Endodermal cell (in vitro differentiated cells): ENCODE measurements at regions not wholly inside any gene's neighbourhood (a gene's known extent, or its start where the extent isn't known, plus 50 kb on each side); places are given as distances from the start of the nearest gene placed in this dataset.

Experiments
- DNase-seq: peaks from one replicate; pipeline ENCODE4 v3.0.0-alpha.2; 2017
- H3K27ac ChIP-seq: 2 replicates; pipeline ENCODE4 v1.5.1; 2013; ENCODE audit warnings: mild to moderate bottlenecking, low read depth, low read length, moderate library complexity
- H3K27me3 ChIP-seq: 2 replicates; pipeline ENCODE4 v1.6.1; 2013; ENCODE audit warnings: mild to moderate bottlenecking, low read length, moderate library complexity; ENCODE audit not compliant: insufficient read depth, control insufficient read depth, poor library complexity, severe bottlenecking
- H3K36me3 ChIP-seq: 2 replicates; pipeline ENCODE4 v1.7.0; 2013; ENCODE audit warnings: mild to moderate bottlenecking, low read length, moderate library complexity; ENCODE audit not compliant: control insufficient read depth, insufficient read depth
- H3K4me1 ChIP-seq: one replicate; pipeline ENCODE4 v1.7.0; 2013; ENCODE audit warnings: low read length; ENCODE audit not compliant: control insufficient read depth, insufficient read depth
- H3K4me3 ChIP-seq: 2 replicates; pipeline ENCODE4 v1.5.1; 2013; ENCODE audit warnings: mild to moderate bottlenecking, low read length, moderate library complexity
- H3K9ac ChIP-seq: 2 replicates; pipeline ENCODE4 v1.6.1; 2013; ENCODE audit warnings: mild to moderate bottlenecking, low read length, moderate library complexity; ENCODE audit not compliant: poor library complexity, severe bottlenecking; ENCODE audit errors: extremely low read depth
- H3K9me3 ChIP-seq: 2 replicates; pipeline ENCODE4 v1.6.1; 2013; ENCODE audit warnings: mild to moderate bottlenecking, low read length, moderate library complexity; ENCODE audit not compliant: control insufficient read depth
- H3K27ac Mint-ChIP-seq: 2 replicates; pipeline ENCODE4 v1.8.0; 2020; ENCODE audit warnings: mixed read lengths
- H3K27me3 Mint-ChIP-seq: 2 replicates; pipeline ENCODE4 v1.8.0; 2021; ENCODE audit warnings: mild to moderate bottlenecking, mixed read lengths; ENCODE audit not compliant: insufficient read depth
- H3K36me3 Mint-ChIP-seq: 2 replicates; pipeline ENCODE4 v1.8.0; 2020; ENCODE audit warnings: low read depth, mixed read lengths
- H3K4me1 Mint-ChIP-seq: 2 replicates; pipeline ENCODE4 v1.8.0; 2020; ENCODE audit warnings: mixed read lengths
- H3K4me3 Mint-ChIP-seq: 2 replicates; pipeline ENCODE4 v1.8.0; 2020; ENCODE audit warnings: mild to moderate bottlenecking, moderate library complexity, mixed read lengths
- H3K9me3 Mint-ChIP-seq: 2 replicates; pipeline ENCODE4 v1.8.0; 2020; ENCODE audit warnings: mild to moderate bottlenecking, mixed read lengths
- CTCF ChIP-seq: fragments of 200-600 bp; sonication (generic); conservative IDR thresholded peaks from 2 replicates; pipeline ENCODE4 v1.5.0; 2021; ENCODE audit warnings: antibody characterized with exemption, mild to moderate bottlenecking
- whole genome bisulfite sequencing, 2 experiments: methylation state at CpG; one replicate each; pipeline versions ENCODE4 v1.1.5 to v1.1.7; 2013; ENCODE audit warnings: missing lambda C conversion rate in 2 of 2, mixed read lengths in 1 of 2; ENCODE audit not compliant: insufficient coverage in 1 of 2, insufficient read length in 1 of 2; 5-methylcytosine and 5-hydroxymethylcytosine counted together

DNA sequence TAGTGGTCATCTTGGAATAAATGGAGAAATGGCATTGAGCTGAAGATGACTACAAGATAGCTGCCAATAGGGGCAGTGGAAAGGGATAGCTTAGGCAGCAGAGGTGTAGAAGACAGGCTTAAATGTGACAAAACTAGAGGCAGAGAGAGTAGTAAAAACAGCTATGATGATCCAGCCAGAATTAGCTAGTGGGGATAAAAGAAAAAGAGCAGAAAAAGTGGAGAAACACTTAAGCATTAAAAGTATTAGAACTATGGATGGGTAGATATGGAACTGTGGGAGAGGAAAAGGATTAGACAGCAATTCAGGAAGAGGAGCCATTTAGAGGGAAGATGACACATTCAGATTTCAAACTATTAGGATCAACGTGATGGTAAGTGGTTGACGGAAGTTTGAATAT, 202.5 kb upstream of the SAMSN1 start:
- no peak for DNase-seq
- no peak for TF ChIP-seq CTCF
- H3K27me3 Mint-ChIP-seq = peaks cover 22% of the 10 kb centered on the region
- no peak overlapping the region for H3K4me3 Mint-ChIP-seq
- Histone ChIP-seq H3K27me3 (no peaks in the 10 kb centered on the region), H3K9me3 (peaks cover 1% of the 10 kb centered on the region), H3K36me3 (no peaks in the 10 kb centered on the region), H3K27ac (no peak overlapping the region), H3K4me3 (no peak overlapping the region), H3K9ac (no peak overlapping the region), H3K4me1 (peaks cover 3% of the 10 kb centered on the region)
- H3K9me3 Mint-ChIP-seq = peaks cover 17% of the 10 kb centered on the region
- H3K36me3 Mint-ChIP-seq = no peaks in the 10 kb centered on the region
- WGBS, 2 experiments = 94 to 100% methylated on average over 2 of the region's 2 CpGs
- H3K27ac Mint-ChIP-seq = no peak overlapping the region
- no peaks in the 10 kb centered on the region for H3K4me1 Mint-ChIP-seq

DNA sequence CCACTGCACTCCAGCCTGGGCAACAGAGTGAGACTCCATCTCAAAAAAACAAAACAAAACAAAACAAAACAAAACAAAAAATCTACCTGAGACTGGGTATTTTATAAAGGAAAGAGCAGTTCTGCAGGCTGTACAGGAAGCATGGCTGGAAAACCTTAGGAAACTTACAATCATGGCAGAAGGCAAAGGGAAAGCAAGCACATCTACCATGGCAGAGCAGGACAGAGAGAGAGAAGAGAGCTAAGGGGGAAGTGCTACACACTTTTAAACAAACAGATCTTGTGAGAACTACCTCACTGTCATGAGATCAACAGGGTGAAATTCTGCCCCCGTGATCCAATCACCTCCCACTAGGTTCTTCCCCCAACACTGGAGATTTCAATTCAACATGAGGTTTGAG, 198.3 kb upstream of the SAMSN1 start:
- DNase-seq = no peak
- no peak overlapping the region for H3K4me3 ChIP-seq
- H3K27ac ChIP-seq = no peak overlapping the region
- Mint-ChIP-seq H3K4me3 (no peak overlapping the region), H3K9me3 (peaks cover 21% of the 10 kb centered on the region), H3K27ac (no peak overlapping the region), H3K27me3 (peaks cover 30% of the 10 kb centered on the region), H3K4me1 (peaks cover 7% of the 10 kb centered on the region), H3K36me3 (peaks cover 2% of the 10 kb centered on the region)
- no peak for TF ChIP-seq CTCF
- no peak overlapping the region for H3K9ac ChIP-seq
- 95 to 100% methylated on average over 1 of the region's 1 CpG for WGBS, 2 experiments
- no peaks in the 10 kb centered on the region for H3K36me3 ChIP-seq
- no peaks in the 10 kb centered on the region for H3K27me3 ChIP-seq
- peaks cover 8% of the 10 kb centered on the region for H3K9me3 ChIP-seq
- H3K4me1 ChIP-seq = no peaks in the 10 kb centered on the region

DNA sequence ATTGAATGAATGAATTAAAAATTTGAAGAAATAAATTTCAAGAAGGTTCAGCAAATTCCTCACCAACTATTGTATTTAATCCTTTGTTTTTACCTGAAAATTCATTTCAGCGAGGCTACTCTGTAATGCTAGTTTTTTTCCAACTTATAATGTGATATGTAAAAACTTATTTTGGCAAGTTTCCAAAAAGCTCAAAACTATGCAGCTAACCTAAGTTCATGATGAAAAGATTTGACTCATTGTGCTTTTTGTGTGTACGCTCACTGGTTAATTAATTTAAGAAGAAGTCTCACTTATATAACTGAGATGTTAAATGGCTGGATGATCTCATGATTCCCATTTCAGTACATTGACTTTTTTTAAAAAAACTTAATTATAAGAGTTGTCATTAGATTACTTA, 196.0 kb upstream of the SAMSN1 start:
- Histone ChIP-seq H3K4me1 (no peaks in the 10 kb centered on the region), H3K9ac (no peak overlapping the region), H3K9me3 (peaks cover 14% of the 10 kb centered on the region), H3K4me3 (no peak overlapping the region), H3K27me3 (no peaks in the 10 kb centered on the region), H3K36me3 (no peaks in the 10 kb centered on the region), H3K27ac (no peak overlapping the region)
- 96 to 100% methylated on average over 1 to 2 of the region's 2 CpGs for WGBS, 2 experiments
- H3K4me1 Mint-ChIP-seq = peaks cover 7% of the 10 kb centered on the region
- H3K9me3 Mint-ChIP-seq = peaks cover 25% of the 10 kb centered on the region
- H3K36me3 Mint-ChIP-seq = peaks cover 3% of the 10 kb centered on the region
- no peak for TF ChIP-seq CTCF
- no peak overlapping the region for H3K4me3 Mint-ChIP-seq
- peaks cover 33% of the 10 kb centered on the region for H3K27me3 Mint-ChIP-seq
- no peak for DNase-seq
- no peak overlapping the region for H3K27ac Mint-ChIP-seq
